Spleen (tissue), 11 donors: ENCODE measurements at regions not wholly inside any gene's neighbourhood (a gene's known extent, or its start where the extent isn't known, plus 50 kb on each side); places are given as distances from the start of the nearest gene placed in this dataset.

ENCODE experiments used
- DNase-seq: peaks from one replicate; pipeline ENCODE4 v3.0.0-alpha.2; 2020
- H3K27ac ChIP-seq, 8 donors: fragments of 200-600 bp; sonication (generic) in 7 of 8; 1 replicate in 4 of 8; 2 replicates in 4 of 8; pipeline versions ENCODE4 v1.5.0 to v1.8.0; 2016 to 2021; ENCODE audit warnings: inconsistent platforms in 4 of 8, mild to moderate bottlenecking in 4 of 8, moderate library complexity in 1 of 8
- H3K27me3 ChIP-seq, 7 donors: fragments of 200-600 bp; sonication (generic) in 6 of 7; replicated peaks in 1 of 7; 1 replicate in 4 of 7; 2 replicates in 3 of 7; pipeline versions ENCODE4 v1.5.0 to v1.8.0; 2016 to 2021; ENCODE audit warnings: inconsistent platforms in 3 of 7, mild to moderate bottlenecking in 1 of 7
- H3K36me3 ChIP-seq, 6 donors: fragments of 200-600 bp; sonication (generic) in 5 of 6; 1 replicate in 4 of 6; 2 replicates in 2 of 6; pipeline versions ENCODE4 v1.5.0 to v1.8.0; 2016 to 2021; ENCODE audit warnings: inconsistent platforms in 2 of 6
- H3K4me1 ChIP-seq, 6 donors: fragments of 200-600 bp; sonication (generic) in 5 of 6; 1 replicate in 3 of 6; 2 replicates in 3 of 6; pipeline versions ENCODE4 v1.5.0 to v1.8.0; 2016 to 2021; ENCODE audit warnings: inconsistent platforms in 3 of 6
- H3K4me3 ChIP-seq, 8 donors: fragments of 200-600 bp; sonication (generic) in 7 of 8; 1 replicate in 4 of 8; 2 replicates in 4 of 8; pipeline versions ENCODE4 v1.5.0 to v1.8.0; 2016 to 2021; ENCODE audit warnings: inconsistent platforms in 4 of 8, mild to moderate bottlenecking in 4 of 8, moderate library complexity in 2 of 8
- H3K9me3 ChIP-seq, 8 donors: fragments of 200-600 bp; sonication (generic) in 7 of 8; 1 replicate in 4 of 8; 2 replicates in 4 of 8; pipeline versions ENCODE4 v1.5.0 to v1.8.0; 2016 to 2021; ENCODE audit warnings: inconsistent platforms in 4 of 8
- POLR2A ChIP-seq, 3 donors: fragments of 450-650 bp; IDR thresholded peaks; one replicate each; pipeline ENCODE4 v1.5.1; 2017; ENCODE audit warnings: antibody characterized with exemption in 3 of 3, mild to moderate bottlenecking in 1 of 3
- POLR2AphosphoS5 ChIP-seq, 3 donors: sonication (generic); formaldehyde crosslinking; IDR thresholded peaks; one replicate each; pipeline ENCODE4 v1.5.1; 2017; ENCODE audit warnings: antibody characterized with exemption in 3 of 3
- WGBS, 5 donors: extraction: QIAGEN DNeasy Blood & Tissue Kit in 3 of 5; methylation state at CpG; one replicate each; pipeline versions ENCODE4 v1.1.5 to v1.1.7; 2013 to 2018; 5-methylcytosine and 5-hydroxymethylcytosine counted together
- intact Hi-C: fragments of 100-400 bp; cut with DNase I; formaldehyde crosslinking; loops from one replicate; pipeline ENCODE4 v1.15.0; 2023; ENCODE audit warnings: low total_unique reads
- TF ChIP-seq, protein P1 (sequence below), 11 experiments: fragments of 200-600 bp in 7 of 11; fragments of 450-650 bp in 4 of 11; sonication (generic) in 4 of 11; IDR thresholded peaks in 8 of 11; conservative IDR thresholded peaks in 3 of 11; 1 replicate in 7 of 11; 2 replicates in 4 of 11; pipeline versions ENCODE4 v1.4.0 to v1.8.0; 2016 to 2021; ENCODE audit warnings: antibody characterized with exemption in 11 of 11, inconsistent platforms in 4 of 11, mild to moderate bottlenecking in 1 of 11
- donor health status: healthy with polysubstance abuse.
- donor health status: DM: no; HTN: no; CAD: no; lungs with moderate emphysema.
- donor health status: DM: no; HTN: no; CAD: no.
- donor health status: Bipolar disorder and iron deficiency.
- donor health status: healthy.
- donor health status: DM: no; HTN: no; CAD: no.
- donor health status: DM: yes; HTN: yes; CAD: no.

DNA sequence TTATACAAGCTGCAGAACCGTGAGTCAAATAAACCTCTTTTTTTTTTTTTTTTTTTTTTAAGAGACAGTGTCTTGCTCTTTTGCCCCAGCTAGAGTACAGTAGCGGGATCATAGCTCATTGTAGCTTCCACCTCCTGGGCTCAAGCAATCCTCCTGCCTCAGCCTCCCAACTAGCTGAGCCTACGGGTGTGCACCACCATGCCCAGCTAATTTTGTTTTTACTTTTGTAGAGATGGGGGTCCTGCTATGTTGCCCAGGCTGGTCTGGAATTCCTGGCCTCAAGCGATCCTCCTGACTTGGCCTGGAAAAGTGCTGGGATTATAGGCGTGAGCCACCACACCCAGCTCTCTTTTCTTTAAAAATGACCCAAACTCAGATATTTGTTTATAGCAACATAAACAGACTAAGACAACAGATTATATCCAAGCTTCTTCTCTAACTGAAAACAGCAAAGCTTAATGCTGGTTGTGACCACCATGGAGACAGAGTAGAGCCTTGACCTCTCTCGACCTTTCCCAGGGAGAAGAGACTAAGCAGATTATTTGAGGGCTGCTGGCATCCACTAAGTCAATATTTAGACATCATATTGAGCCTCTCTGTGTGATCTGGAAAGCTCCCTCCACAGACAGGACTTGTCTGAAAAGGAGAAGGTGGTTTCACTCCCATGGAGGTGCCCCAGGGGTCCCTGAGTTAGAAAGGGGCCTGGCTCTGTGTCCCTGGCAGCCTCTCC, 150.0 kb downstream of the KCTD15 start:
- no peaks in the 10 kb centered on the region for H3K9me3 ChIP-seq
- DNase-seq = no peak
- WGBS, 5 donors = 79 to 92% (median 84%) methylated on average over 6 of the region's 6 CpGs
- no peak overlapping the region for H3K27ac ChIP-seq
- no peak overlapping the region for H3K4me3 ChIP-seq
- no peaks in the 10 kb centered on the region for H3K4me1 ChIP-seq
- TF ChIP-seq POLR2AphosphoS5 (IDR thresholded peaks at IDR 0.05) (no peak), POLR2A (IDR thresholded peaks at IDR 0.05) (no peak)
- TF ChIP-seq, protein P1, sequence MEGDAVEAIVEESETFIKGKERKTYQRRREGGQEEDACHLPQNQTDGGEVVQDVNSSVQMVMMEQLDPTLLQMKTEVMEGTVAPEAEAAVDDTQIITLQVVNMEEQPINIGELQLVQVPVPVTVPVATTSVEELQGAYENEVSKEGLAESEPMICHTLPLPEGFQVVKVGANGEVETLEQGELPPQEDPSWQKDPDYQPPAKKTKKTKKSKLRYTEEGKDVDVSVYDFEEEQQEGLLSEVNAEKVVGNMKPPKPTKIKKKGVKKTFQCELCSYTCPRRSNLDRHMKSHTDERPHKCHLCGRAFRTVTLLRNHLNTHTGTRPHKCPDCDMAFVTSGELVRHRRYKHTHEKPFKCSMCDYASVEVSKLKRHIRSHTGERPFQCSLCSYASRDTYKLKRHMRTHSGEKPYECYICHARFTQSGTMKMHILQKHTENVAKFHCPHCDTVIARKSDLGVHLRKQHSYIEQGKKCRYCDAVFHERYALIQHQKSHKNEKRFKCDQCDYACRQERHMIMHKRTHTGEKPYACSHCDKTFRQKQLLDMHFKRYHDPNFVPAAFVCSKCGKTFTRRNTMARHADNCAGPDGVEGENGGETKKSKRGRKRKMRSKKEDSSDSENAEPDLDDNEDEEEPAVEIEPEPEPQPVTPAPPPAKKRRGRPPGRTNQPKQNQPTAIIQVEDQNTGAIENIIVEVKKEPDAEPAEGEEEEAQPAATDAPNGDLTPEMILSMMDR (IDR thresholded peaks at IDR 0.05 in 8 of 11, conservative IDR thresholded peaks at IDR 0.05 in 3 of 11) = no peak
- no peaks in the 10 kb centered on the region for H3K27me3 ChIP-seq
- H3K36me3 ChIP-seq = no peaks in the 10 kb centered on the region
- intact Hi-C loops = no loop called here

DNA sequence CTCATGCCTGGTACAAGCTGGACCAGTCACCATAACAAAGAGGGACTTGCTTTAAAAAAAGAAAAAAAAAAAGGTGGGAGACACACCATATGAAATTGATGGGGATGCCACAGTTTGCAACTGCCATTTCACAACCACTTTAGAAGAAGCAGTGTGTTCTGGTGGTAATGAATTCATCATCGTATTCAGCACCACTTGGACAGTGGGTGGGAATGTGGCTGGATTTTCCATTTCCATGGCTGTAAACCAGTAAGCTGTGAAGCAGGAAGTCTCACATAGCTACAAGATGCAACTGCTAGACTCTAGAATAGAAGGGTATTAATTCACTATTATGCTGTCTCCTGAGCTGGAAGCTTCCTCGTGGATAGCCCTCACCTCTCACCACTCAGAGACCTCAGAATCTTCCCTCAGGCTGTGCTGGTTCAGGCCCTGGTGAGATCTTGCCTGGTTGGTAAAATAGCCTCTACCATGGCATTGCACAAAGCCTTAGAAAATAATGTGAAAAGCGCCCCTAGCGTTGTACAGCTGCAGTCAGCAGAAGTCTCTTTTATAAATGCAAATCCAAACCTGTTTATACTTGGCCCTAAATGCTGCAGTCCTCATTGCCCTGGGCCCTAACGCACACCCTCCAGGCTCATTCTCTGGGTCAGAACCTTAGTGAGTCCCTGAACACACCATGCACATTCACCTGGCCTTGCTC, 150.7 kb downstream of the KCTD15 start:
- no peaks in the 10 kb centered on the region for H3K36me3 ChIP-seq
- intact Hi-C loops = no loop called here
- H3K4me1 ChIP-seq = no peaks in the 10 kb centered on the region
- no peak for TF ChIP-seq POLR2A (IDR thresholded peaks at IDR 0.05)
- TF ChIP-seq, protein P1 (IDR thresholded peaks at IDR 0.05 in 8 of 11, conservative IDR thresholded peaks at IDR 0.05 in 3 of 11) = no peak
- TF ChIP-seq POLR2AphosphoS5 (IDR thresholded peaks at IDR 0.05) = no peak
- no peaks in the 10 kb centered on the region for H3K27me3 ChIP-seq
- no peak overlapping the region for H3K27ac ChIP-seq
- no peak for DNase-seq
- H3K4me3 ChIP-seq = no peak overlapping the region
- 62 to 73% (median 72%) methylated on average over 5 of the region's 5 CpGs for WGBS, 5 donors
- no peaks in the 10 kb centered on the region for H3K9me3 ChIP-seq

DNA sequence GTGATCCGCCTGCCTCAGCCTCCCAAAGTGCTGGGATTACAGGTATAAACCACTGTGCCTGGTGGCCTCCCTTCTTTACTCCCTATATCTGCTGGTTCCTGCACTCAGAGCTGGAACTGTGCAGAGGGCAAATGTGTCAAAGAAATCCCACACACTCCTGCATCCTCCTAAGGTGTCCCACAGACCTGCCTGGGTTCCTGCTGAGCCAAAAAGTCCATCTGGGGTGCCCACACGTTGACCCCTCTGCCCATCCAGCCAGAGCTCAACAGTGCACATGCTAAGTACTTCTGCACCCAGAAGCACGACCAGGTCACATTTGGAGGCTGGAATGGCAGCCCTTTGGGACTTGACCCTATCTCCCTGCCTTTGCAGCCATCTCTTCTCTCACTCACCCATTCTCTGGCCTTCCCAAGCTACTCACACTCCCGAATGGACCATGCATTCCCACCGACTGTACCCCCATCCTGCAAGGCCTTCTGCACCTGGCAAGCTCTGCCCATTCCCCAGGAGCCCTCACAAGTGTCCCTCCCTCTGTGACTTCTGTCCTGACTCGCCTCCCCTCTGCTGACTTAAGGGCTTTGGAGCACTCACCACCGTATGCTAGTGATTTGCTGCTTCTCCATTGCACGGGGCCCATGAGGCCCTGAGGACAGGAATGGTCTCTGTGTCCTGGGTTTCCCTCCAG, 152.1 kb downstream of the KCTD15 start:
- H3K4me3 ChIP-seq = no peak overlapping the region
- no peaks in the 10 kb centered on the region for H3K4me1 ChIP-seq
- WGBS, 5 donors = 65 to 82% (median 75%) methylated on average over 8 of the region's 8 CpGs
- intact Hi-C loops = no loop called here
- H3K27me3 ChIP-seq = no peaks in the 10 kb centered on the region
- H3K9me3 ChIP-seq = no peaks in the 10 kb centered on the region
- TF ChIP-seq POLR2A (IDR thresholded peaks at IDR 0.05) (no peak), POLR2AphosphoS5 (IDR thresholded peaks at IDR 0.05) (no peak)
- TF ChIP-seq, protein P1 (IDR thresholded peaks at IDR 0.05 in 8 of 11, conservative IDR thresholded peaks at IDR 0.05 in 3 of 11) = no peak
- no peak overlapping the region for H3K27ac ChIP-seq
- H3K36me3 ChIP-seq = no peaks in the 10 kb centered on the region
- DNase-seq = no peak
